Activated naive CD4-positive, alpha-beta T cell treated with anti-CD3 and anti-CD28 coated beads, Interleukin-2, amount 50 U/mL, for 72 hours (primary cell): ENCODE measurements at regions not wholly inside any gene's neighbourhood (a gene's known extent, or its start where the extent isn't known, plus 50 kb on each side); places are given as distances from the start of the nearest gene placed in this dataset.

Experiments used
- ATAC-seq, 2 donors: fragments of 150-1000 bp; cut with Tn5 transposase; 2 replicates each; pipeline ENCODE4 v1.10.0; 2021; ENCODE audit warnings: mild to moderate bottlenecking in 2 of 2, moderate library complexity in 2 of 2
- DNase-seq, 2 donors: peaks; one replicate each; pipeline ENCODE4 v3.0.0; 2021 to 2022; ENCODE audit warnings: low spot score in 2 of 2
- H3K27ac Mint-ChIP-seq, 2 donors: one replicate each; pipeline ENCODE4 v1.8.0; 2022; ENCODE audit warnings: mild to moderate bottlenecking in 2 of 2, mixed read lengths in 2 of 2
- H3K36me3 Mint-ChIP-seq, 2 donors: one replicate each; pipeline ENCODE4 v1.8.0; 2022; ENCODE audit warnings: mixed read lengths in 2 of 2
- H3K9me3 Mint-ChIP-seq, 2 donors: one replicate each; pipeline ENCODE4 v1.8.0; 2022; ENCODE audit warnings: mixed read lengths in 2 of 2

- H3K36me3 Mint-ChIP-seq: peaks cover 0 to 6% of the 10 kb centered on the region in 2 donors
- no peak overlapping the region for H3K27ac Mint-ChIP-seq
- peaks cover 4 to 5% of the 10 kb centered on the region in 2 donors for H3K9me3 Mint-ChIP-seq
- DNase-seq (no peak), ATAC-seq (no peak)
Measured at GRCh38 chr13:69496981-69497380, 610.6 kb upstream of the ATXN8OS start.

GRCh38 chr13:69495096-69495495 lies 612.5 kb upstream of the ATXN8OS start:
- H3K9me3 Mint-ChIP-seq: peaks cover 4% of the 10 kb centered on the region in 2 donors
- H3K36me3 Mint-ChIP-seq: peaks cover 0 to 4% of the 10 kb centered on the region in 2 donors
- no peak overlapping the region for H3K27ac Mint-ChIP-seq
- ATAC-seq: no peak
- DNase-seq: no peak

GRCh38 chr13:69487576-69487975 lies 620.0 kb upstream of the ATXN8OS start:
- DNase-seq (no peak), ATAC-seq (no peak)
- Mint-ChIP-seq H3K9me3 (peaks cover 12 to 15% of the 10 kb centered on the region in 2 donors), H3K36me3 (peaks cover 0 to 14% of the 10 kb centered on the region in 2 donors), H3K27ac (no peak overlapping the region)

GRCh38 chr13:69485991-69486592 lies 621.5 kb upstream of the ATXN8OS start:
- no peak for ATAC-seq
- DNase-seq: no peak
- Mint-ChIP-seq H3K36me3 (peaks cover 0 to 18% of the 10 kb centered on the region in 2 donors), H3K27ac (no peak overlapping the region), H3K9me3 (peaks cover 20 to 24% of the 10 kb centered on the region in 2 donors)

GRCh38 chr13:69477451-69477850 lies 630.2 kb upstream of the ATXN8OS start:
- Mint-ChIP-seq H3K27ac (no peak overlapping the region), H3K9me3 (peaks cover 6 to 18% of the 10 kb centered on the region in 2 donors), H3K36me3 (peaks cover 0 to 8% of the 10 kb centered on the region in 2 donors)
- ATAC-seq (no peak), DNase-seq (no peak)

GRCh38 chr13:69474011-69474685 lies 633.5 kb upstream of the ATXN8OS start:
- H3K9me3 Mint-ChIP-seq: peaks cover 0 to 6% of the 10 kb centered on the region in 2 donors
- no peak overlapping the region for H3K27ac Mint-ChIP-seq
- no peak for DNase-seq
- peaks cover 0 to 1% of the 10 kb centered on the region in 2 donors for H3K36me3 Mint-ChIP-seq
- no peak for ATAC-seq

GRCh38 chr13:69468624-69469023 lies 639.0 kb upstream of the ATXN8OS start:
- H3K9me3 Mint-ChIP-seq: peaks cover 13 to 16% of the 10 kb centered on the region in 2 donors
- H3K36me3 Mint-ChIP-seq: no peaks in the 10 kb centered on the region
- no peak for ATAC-seq
- DNase-seq: no peak
- H3K27ac Mint-ChIP-seq: no peak overlapping the region

- ATAC-seq: no peak
- Mint-ChIP-seq H3K27ac (no peak overlapping the region), H3K9me3 (peaks cover 13 to 17% of the 10 kb centered on the region in 2 donors), H3K36me3 (peaks cover 0 to 5% of the 10 kb centered on the region in 2 donors)
- no peak for DNase-seq
Measured at GRCh38 chr13:69461397-69461796, 646.2 kb upstream of the ATXN8OS start.

GRCh38 chr13:69459346-69459745 lies 648.3 kb upstream of the ATXN8OS start:
- peaks cover 0 to 5% of the 10 kb centered on the region in 2 donors for H3K36me3 Mint-ChIP-seq
- peaks cover 6 to 13% of the 10 kb centered on the region in 2 donors for H3K9me3 Mint-ChIP-seq
- DNase-seq (no peak), ATAC-seq (no peak)
- H3K27ac Mint-ChIP-seq: no peak overlapping the region

- ATAC-seq (no peak), DNase-seq (no peak)
- peaks cover 8 to 13% of the 10 kb centered on the region in 2 donors for H3K9me3 Mint-ChIP-seq
- H3K36me3 Mint-ChIP-seq: peaks cover 0 to 5% of the 10 kb centered on the region in 2 donors
- no peak overlapping the region for H3K27ac Mint-ChIP-seq
Measured at GRCh38 chr13:69458013-69458412, 649.6 kb upstream of the ATXN8OS start.

- ATAC-seq (no peak), DNase-seq (no peak)
- no peak overlapping the region for H3K27ac Mint-ChIP-seq
- H3K36me3 Mint-ChIP-seq: no peaks in the 10 kb centered on the region
- H3K9me3 Mint-ChIP-seq: peaks cover 10 to 17% of the 10 kb centered on the region in 2 donors
Measured at GRCh38 chr13:69450245-69450644, 657.4 kb upstream of the ATXN8OS start.

GRCh38 chr13:69425235-69425634 lies 682.4 kb upstream of the ATXN8OS start:
- H3K27ac Mint-ChIP-seq: no peak overlapping the region
- DNase-seq (no peak), ATAC-seq (no peak)
- H3K36me3 Mint-ChIP-seq: peaks cover 5 to 28% of the 10 kb centered on the region in 2 donors
- H3K9me3 Mint-ChIP-seq: peaks cover 42 to 47% of the 10 kb centered on the region in 2 donors

- no peak for ATAC-seq
- Mint-ChIP-seq H3K36me3 (peaks cover 5 to 24% of the 10 kb centered on the region in 2 donors), H3K27ac (no peak overlapping the region), H3K9me3 (peaks cover 42 to 44% of the 10 kb centered on the region in 2 donors)
- DNase-seq: no peak
Measured at GRCh38 chr13:69423844-69424243, 683.8 kb upstream of the ATXN8OS start.

GRCh38 chr13:69418319-69418718 lies 689.3 kb upstream of the ATXN8OS start:
- no peak overlapping the region for H3K27ac Mint-ChIP-seq
- ATAC-seq: no peak
- peaks cover 18 to 19% of the 10 kb centered on the region in 2 donors for H3K9me3 Mint-ChIP-seq
- DNase-seq: no peak
- H3K36me3 Mint-ChIP-seq: peaks cover 0 to 2% of the 10 kb centered on the region in 2 donors

- no peaks in the 10 kb centered on the region for H3K36me3 Mint-ChIP-seq
- H3K9me3 Mint-ChIP-seq: peaks cover 18 to 24% of the 10 kb centered on the region in 2 donors
Measured at GRCh38 chr13:69410761-69411160, 696.9 kb upstream of the ATXN8OS start.

GRCh38 chr13:69391756-69392155 lies 715.9 kb upstream of the ATXN8OS start:
- Mint-ChIP-seq H3K36me3 (no peaks in the 10 kb centered on the region), H3K27ac (no peak overlapping the region), H3K9me3 (peaks cover 15 to 34% of the 10 kb centered on the region in 2 donors)
- DNase-seq (no peak), ATAC-seq (no peak)

More at GRCh38 chr13:69410761-69411160, 696.9 kb upstream of the ATXN8OS start:
- no peak for DNase-seq
- H3K27ac Mint-ChIP-seq: no peak overlapping the region
- no peak for ATAC-seq

GRCh38 chr13:69389899-69390298 lies 717.7 kb upstream of the ATXN8OS start:
- Mint-ChIP-seq H3K9me3 (peaks cover 11 to 27% of the 10 kb centered on the region in 2 donors), H3K36me3 (peaks cover 0 to 4% of the 10 kb centered on the region in 2 donors), H3K27ac (no peak overlapping the region)
- no peak for ATAC-seq
- DNase-seq: no peak
